Osteocyte (in vitro differentiated cells): ENCODE measurements at regions not wholly inside any gene's neighbourhood (a gene's known extent, or its start where the extent isn't known, plus 50 kb on each side); places are given as distances from the start of the nearest gene placed in this dataset.
A peak's percentile ranks its signal among the peaks of the same experiment; 100 is the strongest.
"Not testable (repeated sequence)": the region's sequence is repeated elsewhere in the genome, so short reads cannot be mapped to it uniquely, and the experiment has no call there.

Experiments
- DNase-seq: peaks from one replicate; pipeline ENCODE4 v3.0.0; 2021; ENCODE audit warnings: mixed read lengths; ENCODE audit not compliant: unreplicated experiment; ENCODE audit errors: extremely low spot score
- H3K27ac Mint-ChIP-seq: one replicate; pipeline ENCODE4 v1.8.0; 2021; ENCODE audit warnings: mild to moderate bottlenecking, mixed read lengths; ENCODE audit not compliant: unreplicated experiment
- H3K27me3 Mint-ChIP-seq: one replicate; pipeline ENCODE4 v1.8.0; 2021; ENCODE audit warnings: mixed read lengths; ENCODE audit not compliant: unreplicated experiment
- H3K36me3 Mint-ChIP-seq: one replicate; pipeline ENCODE4 v1.8.0; 2021; ENCODE audit warnings: mixed read lengths; ENCODE audit not compliant: unreplicated experiment
- H3K4me1 Mint-ChIP-seq: one replicate; pipeline ENCODE4 v1.8.0; 2021; ENCODE audit warnings: mixed read lengths; ENCODE audit not compliant: unreplicated experiment
- H3K4me3 Mint-ChIP-seq: one replicate; pipeline ENCODE4 v1.8.0; 2021; ENCODE audit warnings: mild to moderate bottlenecking, moderate library complexity, mixed read lengths; ENCODE audit not compliant: unreplicated experiment
- H3K9me3 Mint-ChIP-seq: one replicate; pipeline ENCODE4 v1.8.0; 2021; ENCODE audit warnings: mixed read lengths; ENCODE audit not compliant: unreplicated experiment
- TF ChIP-seq, protein P1 (sequence below): fragments of 200-600 bp; sonication (generic); IDR thresholded peaks from 2 replicates; pipeline ENCODE4 v1.5.0; 2021; ENCODE audit warnings: antibody characterized with exemption, mild to moderate bottlenecking, moderate library complexity

DNA sequence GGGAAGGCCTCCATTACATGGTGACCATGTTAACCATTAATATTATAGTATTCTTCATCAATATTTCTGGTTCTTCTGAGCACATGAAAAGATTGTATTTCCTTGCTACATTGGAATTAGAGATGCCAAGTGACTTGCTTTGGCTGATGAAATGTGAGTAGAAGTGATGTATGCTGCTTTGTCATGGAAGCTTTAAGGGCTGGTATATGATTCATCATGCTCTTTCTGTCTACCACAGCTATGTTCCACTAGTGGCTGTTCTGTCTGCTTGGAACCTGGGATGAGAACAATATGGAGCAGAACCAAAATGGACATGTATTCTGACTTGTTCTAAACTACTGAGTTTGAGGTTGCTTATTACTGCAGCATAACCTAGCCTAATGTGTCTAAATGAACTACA is 163.3 kb downstream of the TM2D1 start:
- no peaks in the 10 kb centered on the region for H3K4me1 Mint-ChIP-seq
- H3K27me3 Mint-ChIP-seq = peaks cover 6% of the 10 kb centered on the region
- H3K27ac Mint-ChIP-seq = no peak overlapping the region
- H3K9me3 Mint-ChIP-seq = peaks cover 4% of the 10 kb centered on the region
- no peak overlapping the region for H3K4me3 Mint-ChIP-seq
- peaks cover 2% of the 10 kb centered on the region for H3K36me3 Mint-ChIP-seq
- TF ChIP-seq, protein P1, sequence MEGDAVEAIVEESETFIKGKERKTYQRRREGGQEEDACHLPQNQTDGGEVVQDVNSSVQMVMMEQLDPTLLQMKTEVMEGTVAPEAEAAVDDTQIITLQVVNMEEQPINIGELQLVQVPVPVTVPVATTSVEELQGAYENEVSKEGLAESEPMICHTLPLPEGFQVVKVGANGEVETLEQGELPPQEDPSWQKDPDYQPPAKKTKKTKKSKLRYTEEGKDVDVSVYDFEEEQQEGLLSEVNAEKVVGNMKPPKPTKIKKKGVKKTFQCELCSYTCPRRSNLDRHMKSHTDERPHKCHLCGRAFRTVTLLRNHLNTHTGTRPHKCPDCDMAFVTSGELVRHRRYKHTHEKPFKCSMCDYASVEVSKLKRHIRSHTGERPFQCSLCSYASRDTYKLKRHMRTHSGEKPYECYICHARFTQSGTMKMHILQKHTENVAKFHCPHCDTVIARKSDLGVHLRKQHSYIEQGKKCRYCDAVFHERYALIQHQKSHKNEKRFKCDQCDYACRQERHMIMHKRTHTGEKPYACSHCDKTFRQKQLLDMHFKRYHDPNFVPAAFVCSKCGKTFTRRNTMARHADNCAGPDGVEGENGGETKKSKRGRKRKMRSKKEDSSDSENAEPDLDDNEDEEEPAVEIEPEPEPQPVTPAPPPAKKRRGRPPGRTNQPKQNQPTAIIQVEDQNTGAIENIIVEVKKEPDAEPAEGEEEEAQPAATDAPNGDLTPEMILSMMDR = no peak
- DNase-seq = no peak

DNA sequence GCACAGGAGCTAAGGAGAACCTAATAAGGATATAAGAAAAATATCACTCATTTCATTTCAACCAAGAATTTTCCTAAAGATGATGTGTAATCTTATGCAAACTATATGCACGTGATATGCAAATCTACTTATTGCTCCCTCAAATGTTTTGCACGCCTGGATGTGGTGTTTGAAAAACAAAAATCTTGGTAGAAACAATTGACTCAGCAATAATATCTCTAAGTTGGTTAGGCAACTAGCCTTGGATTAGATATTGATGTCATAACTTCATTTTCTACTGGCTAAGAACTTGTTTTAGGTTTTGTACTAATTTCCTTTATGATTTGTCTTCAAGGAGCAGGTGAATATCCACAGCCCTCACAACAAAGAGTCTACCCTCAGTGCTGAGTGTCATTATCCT is 164.6 kb downstream of the TM2D1 start:
- Mint-ChIP-seq H3K9me3 (peaks cover 5% of the 10 kb centered on the region), H3K4me3 (no peak overlapping the region), H3K27ac (no peak overlapping the region), H3K4me1 (no peaks in the 10 kb centered on the region), H3K36me3 (no peaks in the 10 kb centered on the region), H3K27me3 (peaks cover 6% of the 10 kb centered on the region)
- TF ChIP-seq, protein P1 = no peak
- no peak for DNase-seq

DNA sequence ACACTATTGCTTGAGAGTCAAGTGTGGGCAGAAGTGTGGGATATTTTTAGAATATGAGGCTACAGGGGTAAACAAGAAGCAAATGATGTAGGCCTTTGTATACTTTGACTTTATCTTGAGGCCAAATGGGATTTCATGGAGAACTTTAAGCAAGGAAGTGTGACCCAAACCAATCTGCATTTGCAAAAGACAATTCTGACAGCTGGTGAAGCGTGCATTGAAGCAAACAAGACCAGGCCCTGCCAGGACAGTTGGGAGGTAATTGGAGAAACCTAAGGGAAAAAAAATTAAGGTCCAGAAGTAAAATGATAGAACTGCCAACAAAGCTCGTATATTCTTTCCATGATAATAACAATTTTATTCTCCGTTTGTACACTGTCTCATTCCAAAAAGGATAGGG is 168.3 kb downstream of the TM2D1 start:
- H3K4me1 Mint-ChIP-seq = no peaks in the 10 kb centered on the region
- H3K4me3 Mint-ChIP-seq = no peak overlapping the region
- TF ChIP-seq, protein P1 = no peak
- no peak overlapping the region for H3K27ac Mint-ChIP-seq
- H3K27me3 Mint-ChIP-seq = peaks cover 6% of the 10 kb centered on the region
- peaks cover 5% of the 10 kb centered on the region for H3K9me3 Mint-ChIP-seq
- no peaks in the 10 kb centered on the region for H3K36me3 Mint-ChIP-seq
- DNase-seq = no peak

- no peaks in the 10 kb centered on the region for H3K36me3 Mint-ChIP-seq
- DNase-seq = no peak
- no peaks in the 10 kb centered on the region for H3K4me1 Mint-ChIP-seq
- H3K27me3 Mint-ChIP-seq = peaks cover 20% of the 10 kb centered on the region
- H3K4me3 Mint-ChIP-seq = no peak overlapping the region
- TF ChIP-seq, protein P1 = no peak
- H3K27ac Mint-ChIP-seq = no peak overlapping the region
- peaks cover 12% of the 10 kb centered on the region for H3K9me3 Mint-ChIP-seq
Observed at GRCh38 chr1:61552630-61553305, 172.2 kb downstream of the TM2D1 start.

DNA sequence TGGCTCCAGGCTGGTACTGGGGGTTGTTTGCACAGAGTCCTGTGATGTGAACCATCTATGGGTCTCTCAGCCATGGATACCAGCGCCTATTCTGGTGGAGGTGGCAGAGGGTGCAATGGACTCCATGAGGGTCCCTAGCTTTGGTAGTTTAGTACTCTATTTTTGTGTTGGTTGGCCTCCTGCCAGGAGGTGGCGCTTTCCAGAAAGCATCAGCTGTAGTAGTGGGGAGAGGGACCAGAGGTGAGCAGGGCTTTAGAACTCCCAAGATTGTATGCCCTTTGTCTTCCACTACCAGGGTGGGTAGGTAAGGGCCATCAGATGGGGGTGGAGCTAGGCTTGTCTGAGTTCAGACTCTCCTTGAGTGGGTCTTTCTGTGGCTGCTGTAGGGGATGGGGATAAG is 177.6 kb downstream of the TM2D1 start:
- DNase-seq, H3K27ac Mint-ChIP-seq, H3K4me3 Mint-ChIP-seq, H3K4me1 Mint-ChIP-seq, H3K36me3 Mint-ChIP-seq: not testable (repeated sequence)
- TF ChIP-seq, protein P1 = peak; percentile 13
- H3K9me3 Mint-ChIP-seq = peaks cover 17% of the 10 kb centered on the region
- H3K27me3 Mint-ChIP-seq = peaks cover 41% of the 10 kb centered on the region

DNA sequence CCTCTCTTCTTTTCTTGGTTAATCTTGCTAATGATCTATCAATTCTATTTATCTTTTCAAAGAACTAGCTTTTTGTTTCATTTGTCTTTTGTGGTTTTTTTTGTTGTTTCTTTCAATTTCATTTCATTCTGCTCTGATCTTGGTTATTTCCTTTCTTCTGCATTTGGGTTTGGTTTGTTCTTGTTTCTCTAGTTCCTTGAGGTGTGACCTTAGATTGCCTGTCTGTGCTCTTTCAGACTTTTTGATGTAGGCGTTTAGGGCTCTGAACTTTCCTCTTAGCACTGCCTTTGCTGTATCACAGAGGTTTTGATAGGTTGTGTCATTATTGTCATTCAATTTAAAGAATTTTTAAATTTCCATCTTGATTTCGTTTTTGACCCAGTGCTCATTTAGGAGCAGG is 180.1 kb downstream of the TM2D1 start:
- H3K9me3 Mint-ChIP-seq = peaks cover 11% of the 10 kb centered on the region

GRCh38 chr1:61543498-61543897 is 181.4 kb downstream of the TM2D1 start:
- H3K27ac Mint-ChIP-seq, H3K4me1 Mint-ChIP-seq, DNase-seq, H3K36me3 Mint-ChIP-seq, H3K4me3 Mint-ChIP-seq: not testable (repeated sequence)
- Mint-ChIP-seq H3K9me3 (peaks cover 11% of the 10 kb centered on the region), H3K27me3 (peaks cover 24% of the 10 kb centered on the region)

More for the DNA sequence above, 180.1 kb downstream of the TM2D1 start:
- H3K4me1 Mint-ChIP-seq, H3K27ac Mint-ChIP-seq, H3K36me3 Mint-ChIP-seq, H3K4me3 Mint-ChIP-seq, DNase-seq: not testable (repeated sequence)
- peaks cover 26% of the 10 kb centered on the region for H3K27me3 Mint-ChIP-seq
